GM19043 (cell line): ENCODE measurements at regions not wholly inside any gene's neighbourhood (a gene's known extent, or its start where the extent isn't known, plus 50 kb on each side); places are given as distances from the start of the nearest gene placed in this dataset.
A peak's percentile ranks its signal among the peaks of the same experiment; 100 is the strongest.

Source experiments
- ATAC-seq: cut with Tn5 transposase; IDR thresholded peaks from one replicate; pipeline ENCODE4 v1.9.1; 2021; ENCODE audit warnings: low read depth; ENCODE audit not compliant: unreplicated experiment

DNA sequence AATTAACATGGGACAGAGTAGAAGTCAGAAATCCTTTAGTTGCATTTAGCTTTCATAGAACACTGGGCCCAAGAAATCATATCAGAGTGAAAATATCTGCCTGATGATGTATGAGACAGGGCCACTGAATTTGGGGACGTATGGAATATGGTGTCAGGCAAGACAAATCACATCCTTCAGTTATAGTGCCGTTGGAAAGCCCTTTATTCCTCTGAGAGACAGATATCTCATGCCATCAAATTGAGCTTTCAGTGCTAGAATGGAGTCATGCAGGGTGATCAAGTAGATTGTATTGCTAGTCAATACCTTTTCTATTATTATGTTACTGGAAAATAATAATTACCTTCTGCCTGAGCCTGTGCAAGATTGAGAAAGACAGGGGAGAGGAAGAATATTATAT lies 398.2 kb upstream of the RARB start:
- ATAC-seq = no peak

DNA sequence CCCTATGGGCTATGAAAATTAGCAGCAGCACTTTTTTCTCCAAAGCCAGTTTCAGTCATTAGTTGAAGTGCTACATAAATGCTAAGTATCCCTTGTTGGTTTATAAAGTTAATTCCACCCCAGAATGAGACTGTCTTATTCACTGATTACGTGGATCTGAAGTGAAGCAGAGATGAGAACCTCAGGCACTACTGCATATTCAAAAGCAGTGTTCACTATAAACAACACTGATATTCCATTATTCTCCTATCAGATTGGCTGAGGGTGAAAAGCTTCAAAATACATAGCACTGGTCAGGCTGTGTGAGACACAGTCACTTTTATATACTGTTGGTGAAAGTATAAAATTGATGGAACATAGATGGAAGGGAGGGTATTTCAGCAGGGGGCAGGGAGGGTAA lies 395.7 kb upstream of the RARB start:
- no peak for ATAC-seq

DNA sequence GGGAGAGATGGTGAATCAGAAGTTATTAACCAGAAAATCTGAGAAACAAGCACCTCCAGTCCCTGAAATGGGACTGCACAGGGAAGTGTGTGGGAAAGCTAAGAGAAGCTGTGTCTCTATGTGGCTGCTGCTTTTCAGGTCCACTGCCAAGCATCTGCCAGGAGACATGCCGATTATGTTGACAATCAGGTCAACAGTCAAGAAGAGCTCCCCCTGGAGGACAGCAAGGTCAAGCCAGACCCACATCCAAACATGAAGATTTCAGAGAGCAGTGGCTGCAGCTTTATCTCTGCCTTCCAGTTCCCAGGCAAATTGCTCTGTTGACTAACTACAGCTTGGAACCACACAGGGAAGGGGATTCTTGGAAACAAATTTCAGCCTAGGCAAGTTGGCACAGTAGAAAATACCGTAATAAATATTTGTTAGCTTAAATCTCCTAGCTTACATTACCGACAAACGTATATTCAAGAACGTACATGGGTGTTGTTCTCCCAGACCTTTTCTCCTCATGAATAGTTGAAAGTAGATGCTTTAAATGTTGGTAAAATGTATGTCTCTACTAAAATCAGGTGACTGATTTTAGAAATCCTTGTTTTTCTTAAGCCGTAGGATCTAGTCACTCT lies 394.5 kb upstream of the RARB start:
- ATAC-seq = peak; percentile 85

DNA sequence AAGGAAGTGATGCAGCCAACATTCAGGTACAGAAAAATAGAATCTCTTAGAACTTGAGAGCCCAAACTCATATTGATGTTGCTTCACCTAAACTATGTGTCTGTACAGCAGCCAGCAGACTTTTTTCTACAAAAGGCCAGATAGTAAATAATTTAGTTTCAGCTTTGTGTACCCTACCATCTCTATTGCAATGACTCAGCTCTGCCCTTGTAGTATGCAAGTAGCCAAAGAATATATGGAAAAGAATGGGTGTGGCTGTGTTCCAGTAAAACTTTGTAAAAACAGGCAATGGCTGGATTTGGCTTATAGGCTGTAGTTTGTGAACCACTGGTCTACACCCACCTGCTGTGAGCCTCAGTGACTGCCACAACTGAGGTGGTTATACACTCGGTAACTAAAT lies 392.5 kb upstream of the RARB start:
- ATAC-seq = no peak

DNA sequence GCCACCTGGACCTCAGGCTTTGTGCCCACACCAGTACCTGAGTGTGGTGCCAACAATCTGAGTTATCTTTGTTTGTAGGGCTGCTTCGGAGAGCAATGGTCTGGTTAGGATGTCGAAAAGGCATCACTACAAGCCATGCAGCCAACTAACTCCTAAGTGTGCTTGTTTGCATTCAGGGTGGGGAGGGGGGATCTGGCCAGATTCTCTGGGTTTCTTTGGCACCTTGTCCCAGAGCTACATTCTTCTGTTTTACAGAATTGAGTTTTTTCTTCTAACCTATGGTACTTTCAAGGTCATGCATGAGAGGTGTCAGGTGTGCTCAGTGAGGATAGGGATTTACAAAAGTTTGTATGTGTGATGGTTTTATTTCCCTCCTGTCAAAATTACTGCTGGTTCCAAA lies 391.4 kb upstream of the RARB start:
- no peak for ATAC-seq

DNA sequence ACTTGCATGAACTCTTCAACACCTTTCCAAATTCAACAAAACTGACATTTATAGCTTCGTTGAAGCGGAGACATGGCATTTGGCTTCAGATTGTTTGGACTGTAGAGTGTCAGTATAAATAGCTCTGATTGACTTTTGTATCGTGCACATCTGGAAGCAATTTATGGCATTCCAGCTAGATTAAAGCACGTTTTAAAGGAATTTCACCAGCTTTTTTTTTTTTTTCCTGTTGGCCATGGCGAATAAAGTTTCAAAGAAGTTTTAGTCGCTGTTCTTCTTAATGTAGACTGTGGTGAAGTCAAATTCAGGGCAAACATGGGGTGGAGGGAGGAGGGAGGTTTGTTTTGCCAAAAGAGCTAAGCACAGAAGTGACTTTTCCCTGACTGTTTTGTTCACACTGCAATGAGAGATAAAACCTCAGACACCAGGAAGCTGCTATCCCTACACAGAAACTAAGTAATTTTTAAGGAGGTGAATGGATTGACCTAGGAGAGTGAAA lies 391.0 kb upstream of the RARB start:
- no peak for ATAC-seq

DNA sequence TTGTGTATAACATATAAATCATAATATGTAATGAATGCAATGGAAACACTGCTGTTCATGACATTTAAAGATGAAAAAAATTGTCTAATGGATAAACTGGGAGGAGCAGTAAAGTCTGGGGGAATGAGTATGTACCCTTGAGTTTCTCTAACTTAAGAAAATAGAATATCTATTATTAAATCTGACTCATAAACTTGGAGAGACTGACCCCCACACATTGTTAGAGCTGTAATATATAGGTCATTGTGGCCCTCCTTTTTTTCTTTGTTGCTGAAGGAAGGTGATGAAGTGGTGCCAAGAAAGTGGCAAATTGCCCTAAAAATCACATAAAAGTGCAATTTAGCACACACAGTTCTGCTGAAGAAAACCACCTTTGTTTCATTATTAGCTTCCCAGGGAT lies 389.8 kb upstream of the RARB start:
- ATAC-seq = no peak

DNA sequence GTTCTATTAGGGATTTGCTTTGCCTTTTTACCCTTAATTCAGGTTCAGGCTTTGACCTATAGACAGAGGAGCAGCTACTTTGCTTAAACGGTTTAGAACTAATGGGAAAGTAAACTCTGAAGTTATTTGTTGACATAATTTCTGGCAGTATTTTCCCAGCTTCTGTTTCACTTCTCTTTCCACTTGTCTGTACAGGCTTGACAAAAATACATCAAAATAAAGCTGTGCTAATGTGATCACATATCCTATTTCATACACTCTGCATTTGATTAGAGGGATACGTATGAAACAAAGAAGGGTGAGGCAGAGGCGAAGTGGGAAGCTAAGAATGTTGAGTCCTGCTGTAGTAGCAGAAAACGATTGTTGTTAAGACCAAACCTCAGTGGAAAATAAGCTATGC lies 389.1 kb upstream of the RARB start:
- ATAC-seq = no peak

DNA sequence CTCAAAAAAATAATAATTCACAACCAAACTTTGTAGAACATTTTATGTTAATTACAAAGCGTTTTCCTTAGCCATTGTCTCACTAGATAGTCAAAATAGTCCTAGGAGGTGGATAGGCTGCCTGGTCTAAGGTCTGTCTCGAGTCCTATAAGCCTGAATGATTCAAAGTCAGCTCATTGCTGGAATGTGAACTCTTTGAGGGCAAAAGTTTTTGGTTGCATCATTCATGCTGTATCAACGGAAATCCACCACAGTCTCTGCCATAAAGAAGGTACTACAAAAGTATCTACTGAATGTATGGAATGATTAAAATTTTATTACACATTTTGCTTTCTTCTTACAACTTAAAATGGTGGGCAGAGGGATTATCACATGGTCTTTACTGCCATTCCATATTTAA lies 387.3 kb upstream of the RARB start:
- no peak for ATAC-seq

DNA sequence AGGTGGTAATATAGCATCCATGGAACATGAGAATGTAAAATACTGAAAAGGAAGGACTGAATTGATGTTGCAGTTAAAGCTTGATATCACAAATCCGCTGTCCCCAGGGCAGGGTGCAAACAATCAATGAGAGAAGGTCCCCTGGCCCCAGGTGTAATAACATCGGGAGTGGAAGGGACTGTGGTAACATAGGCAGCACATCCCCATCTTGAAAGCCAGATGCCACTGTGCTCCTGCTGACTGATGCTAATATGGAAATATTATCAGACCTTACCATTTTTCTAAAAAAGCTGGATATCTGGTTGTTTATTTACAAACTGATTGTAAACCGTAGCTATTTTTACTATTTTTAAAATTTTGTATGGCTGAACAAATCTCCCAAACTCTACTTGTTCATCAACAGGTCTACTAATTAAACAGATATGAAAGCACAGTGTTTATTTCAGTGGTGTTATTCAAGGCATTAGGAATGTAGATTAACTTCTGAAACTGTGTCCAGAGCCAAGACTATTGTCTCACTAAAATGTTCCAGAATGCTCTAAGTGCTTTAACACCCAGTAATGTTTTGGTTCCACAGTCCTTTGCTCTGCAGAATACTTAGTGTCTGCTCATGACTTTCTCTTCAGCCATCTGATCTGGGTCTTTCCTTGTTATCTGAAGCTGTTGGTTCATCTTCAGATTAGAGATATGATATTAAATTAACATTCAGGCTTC lies 386.0 kb upstream of the RARB start:
- ATAC-seq = no peak

DNA sequence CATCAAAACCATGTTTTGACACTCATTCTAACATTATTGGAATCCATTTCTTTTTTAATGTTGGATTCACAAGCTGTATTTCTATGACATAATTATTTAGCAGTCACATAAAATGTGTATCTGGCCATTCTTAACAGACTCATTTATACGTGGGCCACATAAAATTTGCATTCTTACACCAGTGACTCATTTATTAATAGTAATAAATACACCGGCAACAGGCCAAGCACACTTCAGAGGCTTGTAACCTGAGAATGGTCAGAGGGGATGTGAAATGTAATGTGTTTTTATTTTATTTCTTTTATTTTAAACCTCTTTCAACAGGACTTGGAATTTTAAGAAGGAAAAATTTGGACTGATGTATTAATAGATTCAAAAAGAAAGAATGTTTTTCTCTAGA lies 384.9 kb upstream of the RARB start:
- no peak for ATAC-seq

DNA sequence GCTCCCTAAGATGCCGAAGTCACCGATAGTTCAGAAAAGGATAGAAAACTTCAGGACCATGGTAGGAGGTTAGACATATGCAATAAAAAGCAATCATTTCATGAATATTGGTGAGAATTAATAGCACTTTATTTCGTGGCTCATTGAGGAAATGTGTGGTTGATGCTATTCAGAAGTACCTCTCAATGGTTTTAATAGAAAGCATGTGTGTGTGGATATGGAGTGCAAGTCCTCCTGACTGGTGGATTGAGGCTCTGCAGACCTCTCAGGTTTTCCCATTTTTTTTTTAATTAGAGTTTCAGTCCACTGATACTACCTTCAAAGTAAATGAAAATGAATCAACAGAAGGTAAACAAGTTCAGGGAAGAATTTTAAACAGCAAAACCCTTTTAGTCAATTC lies 384.3 kb upstream of the RARB start:
- no peak for ATAC-seq

DNA sequence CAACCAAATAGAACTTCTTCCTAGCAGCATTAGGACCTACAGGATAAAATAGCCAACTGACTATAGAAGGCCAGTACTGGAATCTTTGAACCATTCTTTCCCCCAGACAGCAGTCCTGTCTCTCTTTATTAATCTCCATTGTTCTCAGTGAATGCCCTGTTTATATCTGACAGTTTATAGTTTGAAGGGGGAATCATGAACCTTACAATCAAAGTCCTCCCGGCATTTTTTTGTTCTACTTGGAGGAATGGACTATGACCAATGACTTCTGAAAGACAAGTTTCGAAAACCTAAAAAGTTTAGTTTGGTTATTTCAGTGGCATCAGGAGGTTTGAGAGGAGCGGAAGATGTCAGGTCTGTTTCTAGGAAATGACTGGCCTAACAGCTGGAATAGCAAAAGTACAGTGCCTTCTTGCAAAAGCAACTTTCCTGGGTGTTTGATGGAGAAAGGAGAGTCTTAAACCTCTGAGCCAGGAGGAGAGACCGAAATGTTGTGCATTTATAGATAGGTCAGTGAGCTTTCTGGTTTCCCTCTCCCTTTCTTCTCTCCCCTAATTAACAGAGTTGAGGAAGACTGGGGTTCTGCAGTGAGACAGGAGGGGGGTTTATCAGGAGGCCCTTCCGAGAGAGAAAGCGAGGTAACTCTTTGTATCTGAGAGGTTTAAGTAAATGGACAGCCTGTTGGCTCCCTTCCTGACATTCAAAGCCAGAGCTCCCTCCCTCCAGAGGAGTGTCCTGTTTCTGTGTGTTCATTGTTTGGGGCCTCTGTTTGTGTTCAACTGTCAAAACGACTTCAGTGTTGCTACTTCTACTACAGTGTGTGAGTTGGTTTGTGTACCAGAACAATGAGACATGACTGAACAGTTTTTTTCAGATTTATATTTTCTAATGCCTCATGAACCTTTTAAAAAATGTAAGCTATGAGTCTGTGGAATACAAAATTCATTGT lies 383.0 kb upstream of the RARB start:
- no peak for ATAC-seq

DNA sequence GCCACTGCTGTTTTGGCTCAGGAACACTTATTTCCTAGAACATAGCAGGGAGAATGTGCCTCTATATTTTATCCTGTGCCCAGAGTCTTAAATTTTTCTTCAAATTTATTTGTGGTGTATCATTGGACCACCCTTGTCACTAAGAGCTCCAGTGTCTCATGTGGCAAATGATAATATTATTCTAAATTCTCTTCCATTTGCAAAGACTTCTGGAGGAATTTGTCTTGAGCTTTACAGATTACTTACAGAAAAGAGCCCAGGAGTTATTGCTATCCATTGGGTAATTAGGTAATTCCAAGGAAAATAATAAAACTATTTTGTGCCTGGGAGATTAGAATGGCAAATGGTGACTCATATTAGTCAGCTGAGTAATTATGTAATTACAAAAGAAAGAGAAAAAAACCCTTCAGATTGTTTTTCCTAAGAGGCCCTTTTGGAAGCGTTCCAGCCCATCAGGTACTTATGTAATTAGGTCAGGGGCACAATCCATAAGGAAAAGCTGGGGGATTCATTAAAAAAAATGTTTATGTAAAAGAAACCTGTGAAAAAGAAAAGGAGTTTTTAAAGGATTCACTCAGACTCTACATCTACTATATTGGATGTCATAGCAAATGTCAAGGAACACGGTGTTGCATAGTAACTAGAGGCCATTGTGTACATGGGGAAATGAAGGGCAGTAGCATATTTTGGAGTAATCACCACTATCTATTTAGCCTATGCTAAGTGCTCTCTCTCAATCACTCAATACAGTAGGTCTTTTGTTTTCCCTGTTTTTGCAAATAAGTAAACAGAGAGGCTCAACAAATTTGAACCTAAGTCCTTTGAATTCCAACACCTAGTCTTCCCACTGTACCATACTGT lies 380.9 kb upstream of the RARB start:
- ATAC-seq = no peak

DNA sequence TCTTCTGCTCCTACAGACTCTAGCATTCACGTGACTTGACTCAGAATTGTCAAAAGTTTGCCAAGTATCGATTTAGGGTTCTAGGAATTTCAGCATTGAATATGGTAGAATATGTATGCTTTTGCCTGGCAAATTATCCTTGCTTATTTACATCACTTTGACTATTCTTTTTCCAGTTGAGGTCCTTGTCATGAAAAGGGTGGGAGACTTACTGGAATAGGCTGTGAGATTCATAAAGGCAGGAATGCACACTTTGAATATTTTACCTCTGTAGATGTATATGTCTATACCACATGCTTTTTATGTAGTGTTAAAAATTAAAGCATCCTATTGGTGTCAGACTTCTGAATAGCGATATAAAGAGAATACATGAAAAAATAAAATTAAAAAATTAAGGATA lies 378.8 kb upstream of the RARB start:
- ATAC-seq = no peak

DNA sequence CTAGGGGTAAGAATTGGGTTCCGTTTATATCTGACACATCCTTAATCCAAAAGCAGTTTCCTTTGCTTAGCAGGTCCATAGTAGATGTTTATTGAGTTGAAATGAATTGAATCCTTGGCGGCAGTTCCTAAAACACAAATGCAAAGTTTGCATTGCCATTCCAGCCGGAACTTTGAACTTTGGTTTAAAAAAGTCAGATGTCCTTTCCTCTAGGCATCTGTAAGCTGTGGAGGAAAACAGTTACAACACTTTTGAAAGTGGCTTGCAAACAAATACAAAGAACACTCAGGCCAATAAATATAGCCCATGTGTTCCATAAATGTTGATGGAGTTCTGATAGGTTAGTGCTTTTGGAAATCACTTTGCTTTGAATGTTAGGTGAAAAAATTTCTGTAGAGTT lies 374.7 kb upstream of the RARB start:
- ATAC-seq = no peak

DNA sequence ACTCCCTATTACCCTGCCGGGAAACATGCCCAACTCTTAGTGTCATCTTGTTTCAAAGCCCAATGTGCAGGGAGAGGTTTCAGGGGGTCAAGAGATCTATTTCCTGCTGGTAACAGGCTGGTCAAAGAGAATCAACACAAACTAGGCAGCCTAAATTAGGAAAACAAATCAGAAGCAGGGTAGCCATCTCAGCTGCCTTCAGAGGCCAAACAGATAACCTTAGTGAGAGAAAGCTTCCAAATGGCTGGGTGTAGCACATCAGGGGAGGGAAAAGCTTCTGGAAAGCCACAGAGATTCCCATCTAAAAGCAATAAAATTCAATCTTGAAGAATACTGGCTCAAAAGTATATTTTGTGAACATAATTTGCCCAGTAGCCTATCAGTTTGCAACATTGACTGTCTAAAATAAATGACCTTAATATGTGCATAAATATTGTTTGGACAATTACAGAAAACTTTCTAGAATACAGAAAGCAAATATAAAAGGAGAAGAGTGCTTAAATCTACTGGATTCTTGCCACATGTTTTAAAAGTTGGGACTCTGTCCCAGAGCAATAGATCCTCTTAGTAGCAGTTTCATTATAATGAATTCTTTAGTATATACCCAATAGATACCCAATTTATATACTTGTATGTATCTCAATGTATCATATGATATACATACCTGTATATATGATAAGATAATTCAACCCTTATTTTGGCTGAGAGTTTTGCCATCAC lies 371.9 kb upstream of the RARB start:
- no peak for ATAC-seq

DNA sequence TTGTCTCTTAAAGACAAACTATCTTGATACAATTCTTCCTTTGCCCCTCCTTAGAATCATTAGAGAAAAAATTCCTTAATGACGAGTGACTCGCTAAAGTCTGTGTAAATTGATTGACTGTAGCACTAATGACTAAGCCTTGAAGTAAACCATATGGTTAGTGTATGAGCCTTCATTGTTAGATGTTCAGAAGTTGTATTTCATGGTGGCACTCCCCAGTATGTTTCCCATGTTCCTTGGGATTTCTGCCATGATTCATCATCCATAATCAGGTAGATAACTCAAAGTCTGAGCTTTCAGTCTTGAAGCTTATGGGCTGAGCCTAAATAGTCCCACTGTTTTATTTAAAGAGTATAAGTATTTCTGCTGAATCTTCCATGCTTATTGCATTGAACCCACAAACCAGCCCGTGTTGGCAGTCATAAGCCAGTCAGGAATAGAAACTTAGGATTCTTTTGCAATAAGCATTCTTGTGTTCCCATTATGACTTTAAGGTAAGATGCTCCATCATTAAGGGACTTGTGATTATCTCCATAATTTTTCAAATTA lies 371.2 kb upstream of the RARB start:
- ATAC-seq = no peak

DNA sequence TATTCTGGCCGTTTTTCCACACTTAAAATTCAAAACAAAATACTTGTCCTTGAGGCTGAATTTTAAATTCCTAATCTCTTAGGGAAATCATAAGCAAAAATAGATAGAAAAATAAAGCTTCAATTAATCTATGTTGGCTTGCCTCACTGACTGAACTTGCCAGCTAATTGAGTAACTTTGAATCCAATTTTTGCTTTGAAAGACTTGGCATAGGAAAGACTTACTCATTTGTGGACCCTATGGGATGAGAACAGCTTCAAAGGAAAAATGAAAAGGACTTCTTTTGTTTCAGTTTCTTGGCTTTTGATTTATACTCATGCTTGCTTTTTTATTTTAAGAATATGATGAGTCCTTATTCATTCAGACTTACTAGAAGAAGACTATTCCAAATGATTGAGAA lies 370.7 kb upstream of the RARB start:
- no peak for ATAC-seq

DNA sequence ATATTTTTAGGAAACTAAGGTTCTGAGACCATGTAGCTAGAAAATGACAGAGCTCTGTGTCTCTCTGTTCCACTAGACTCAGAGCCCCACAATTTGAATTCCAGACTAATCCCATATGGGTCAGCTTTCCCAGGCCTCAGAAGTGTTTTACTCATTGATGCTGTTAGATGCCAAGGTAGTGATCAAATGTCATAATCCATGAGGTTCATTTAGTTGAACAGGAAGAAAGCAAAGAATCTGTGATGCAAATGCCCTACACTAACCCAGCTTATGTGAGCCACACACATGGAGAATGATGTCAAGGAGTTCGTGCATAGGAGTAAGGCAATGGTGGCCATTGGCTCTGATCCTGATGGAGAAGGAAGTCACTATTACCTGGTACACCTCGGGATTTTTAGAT lies 363.4 kb upstream of the RARB start:
- no peak for ATAC-seq
